ENCODE measurements at regions not wholly inside any gene's neighbourhood (a gene's known extent, or its start where the extent isn't known, plus 50 kb on each side); places are given as distances from the start of the nearest gene placed in this dataset.

- intact Hi-C loops (cut with DNase I; ENCODE audit: low total_unique reads): no loop called here
- no peaks in the 10 kb centered on the region for H3K27me3 ChIP-seq
- no peak for TF ChIP-seq CTCF (IDR thresholded peaks at IDR 0.05)
- no peaks in the 10 kb centered on the region for H3K9me3 ChIP-seq
- no peaks in the 10 kb centered on the region for H3K4me1 ChIP-seq
- no peaks in the 10 kb centered on the region for H3K36me3 ChIP-seq
- no peak for DNase-seq
- no peak overlapping the region for H3K4me3 ChIP-seq
- H3K27ac ChIP-seq: no peak overlapping the region
Measured at GRCh38 chr1:79657951-79658658, 651.6 kb upstream of the ADGRL4 start.

DNA sequence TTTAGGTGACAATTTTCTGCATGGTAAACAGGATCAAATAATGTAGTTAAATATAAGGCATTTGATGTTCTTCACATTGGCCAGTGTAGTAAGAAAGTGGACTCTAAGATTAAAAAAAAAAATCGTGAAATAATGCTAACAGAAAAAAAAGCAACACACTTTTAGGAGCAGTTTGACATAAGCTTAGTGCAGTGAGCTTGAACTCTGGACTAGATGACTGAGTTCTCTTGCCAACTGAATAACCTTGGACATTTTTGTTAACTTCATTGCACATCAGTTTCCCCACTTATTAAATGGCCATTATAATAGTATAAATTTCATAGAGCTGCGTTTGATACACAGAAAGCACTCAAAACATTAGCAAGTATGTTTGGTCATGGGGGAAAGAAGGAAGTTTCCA, 649.3 kb upstream of the ADGRL4 start:
- intact Hi-C loops (cut with DNase I; ENCODE audit: low total_unique reads): no loop called here
- Histone ChIP-seq H3K27ac (no peak overlapping the region), H3K9me3 (no peaks in the 10 kb centered on the region), H3K4me1 (no peaks in the 10 kb centered on the region), H3K36me3 (no peaks in the 10 kb centered on the region), H3K27me3 (no peaks in the 10 kb centered on the region), H3K4me3 (no peak overlapping the region)
- TF ChIP-seq CTCF (IDR thresholded peaks at IDR 0.05): no peak
- DNase-seq: no peak

DNA sequence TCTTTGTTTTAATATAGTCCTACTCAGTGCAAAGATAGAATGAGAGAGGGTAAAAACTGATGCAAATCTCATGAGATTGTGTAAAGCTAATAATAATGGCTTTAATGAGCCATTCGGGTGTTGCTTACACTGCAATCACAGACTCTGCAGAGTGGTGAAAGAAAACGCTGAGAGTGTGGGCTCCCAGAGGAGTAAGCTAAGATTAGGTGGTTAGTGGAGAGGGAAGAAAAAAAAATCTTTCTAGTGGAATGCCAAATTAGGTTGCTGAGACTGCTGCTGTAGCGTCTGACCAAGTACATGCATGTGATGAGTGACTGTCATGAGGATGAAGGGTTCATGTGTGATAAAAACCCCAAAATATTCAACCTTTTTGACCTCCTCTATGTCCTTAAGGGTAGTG, 645.9 kb upstream of the ADGRL4 start:
- intact Hi-C loops (cut with DNase I; ENCODE audit: low total_unique reads): no loop called here
- Histone ChIP-seq H3K27me3 (no peaks in the 10 kb centered on the region), H3K27ac (no peak overlapping the region), H3K4me3 (no peak overlapping the region), H3K36me3 (no peaks in the 10 kb centered on the region), H3K9me3 (no peaks in the 10 kb centered on the region), H3K4me1 (no peaks in the 10 kb centered on the region)
- DNase-seq: no peak
- no peak for TF ChIP-seq CTCF (IDR thresholded peaks at IDR 0.05)

- no peak for DNase-seq
- TF ChIP-seq CTCF (IDR thresholded peaks at IDR 0.05): no peak
- no peaks in the 10 kb centered on the region for H3K27me3 ChIP-seq
- intact Hi-C loops (cut with DNase I; ENCODE audit: low total_unique reads): no loop called here
- H3K36me3 ChIP-seq: no peaks in the 10 kb centered on the region
- no peak overlapping the region for H3K27ac ChIP-seq
- H3K9me3 ChIP-seq: no peaks in the 10 kb centered on the region
- H3K4me1 ChIP-seq: no peaks in the 10 kb centered on the region
- H3K4me3 ChIP-seq: no peak overlapping the region
Measured at GRCh38 chr1:79648126-79648525, 641.6 kb upstream of the ADGRL4 start.

- no peak for DNase-seq
- TF ChIP-seq CTCF (IDR thresholded peaks at IDR 0.05): no peak
- no peaks in the 10 kb centered on the region for H3K27me3 ChIP-seq
- intact Hi-C loops (cut with DNase I; ENCODE audit: low total_unique reads): no loop called here
- no peaks in the 10 kb centered on the region for H3K4me1 ChIP-seq
- no peaks in the 10 kb centered on the region for H3K36me3 ChIP-seq
- H3K27ac ChIP-seq: no peak overlapping the region
- H3K4me3 ChIP-seq: no peak overlapping the region
- H3K9me3 ChIP-seq: no peaks in the 10 kb centered on the region
Measured at GRCh38 chr1:79646880-79647279, 640.4 kb upstream of the ADGRL4 start.

DNA sequence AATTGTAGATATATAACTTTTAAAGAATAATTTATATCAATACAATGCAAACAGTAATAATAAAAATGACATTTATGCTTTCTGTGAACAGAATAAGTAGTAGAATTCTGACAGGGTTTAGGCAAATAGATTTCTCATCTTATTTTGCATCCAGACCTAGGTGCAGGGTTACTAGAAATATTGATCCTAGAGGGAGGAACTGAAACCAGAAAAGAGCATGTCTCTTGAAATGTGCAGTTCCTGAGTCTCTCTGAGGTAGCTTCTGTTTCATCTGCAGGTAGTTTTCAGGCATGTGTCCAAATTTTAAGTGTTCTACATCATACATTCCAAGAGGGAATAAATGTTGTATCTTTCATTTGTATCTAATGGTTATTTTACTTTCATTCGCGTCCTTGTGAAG, 631.9 kb upstream of the ADGRL4 start:
- DNase-seq: no peak
- no peak overlapping the region for H3K27ac ChIP-seq
- intact Hi-C loops (cut with DNase I; ENCODE audit: low total_unique reads): no loop called here
- TF ChIP-seq CTCF (IDR thresholded peaks at IDR 0.05): no peak
- H3K36me3 ChIP-seq: no peaks in the 10 kb centered on the region
- no peaks in the 10 kb centered on the region for H3K4me1 ChIP-seq
- H3K9me3 ChIP-seq: no peaks in the 10 kb centered on the region
- no peak overlapping the region for H3K4me3 ChIP-seq
- no peaks in the 10 kb centered on the region for H3K27me3 ChIP-seq

Measured in tibial artery (tissue), 4 donors.